ENCODE measurements at regions not wholly inside any gene's neighbourhood (a gene's known extent, or its start where the extent isn't known, plus 50 kb on each side); places are given as distances from the start of the nearest gene placed in this dataset.

DNA sequence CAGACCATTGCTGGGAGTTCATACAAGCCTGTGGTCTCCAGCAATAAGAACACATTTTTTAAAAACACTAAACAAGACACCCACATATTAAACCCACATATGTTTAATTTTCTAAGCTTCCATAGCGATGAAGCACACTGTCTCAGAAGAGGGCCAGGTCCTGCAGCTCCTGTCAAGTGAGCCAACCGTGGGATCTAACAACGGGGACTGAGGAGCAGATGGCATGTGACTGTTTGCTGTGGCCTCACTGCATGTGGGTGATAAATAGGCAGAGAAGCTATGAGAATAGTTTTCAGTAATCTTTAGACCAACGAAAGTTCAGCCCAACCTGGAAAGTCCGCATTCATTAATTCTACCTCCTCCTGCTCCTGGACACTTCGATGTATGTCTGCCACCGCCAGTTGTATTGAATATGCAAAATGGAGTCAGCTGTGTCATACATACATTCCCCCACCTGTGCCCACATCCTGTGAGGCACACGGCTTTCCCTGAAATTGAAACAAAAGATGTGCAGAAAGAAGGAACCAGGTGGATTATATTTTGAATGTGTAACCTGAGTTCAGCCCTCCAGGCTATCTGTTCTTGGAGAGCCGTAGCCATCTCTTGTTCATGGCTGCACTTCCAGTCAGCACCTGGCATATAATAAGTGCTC, 88.2 kb downstream of the MIS18A start:
- no peak for TF ChIP-seq EZH2 (optimal IDR thresholded peaks at IDR 0.05; ENCODE audit: low read depth, low read length)
- TF ChIP-seq, protein P1, sequence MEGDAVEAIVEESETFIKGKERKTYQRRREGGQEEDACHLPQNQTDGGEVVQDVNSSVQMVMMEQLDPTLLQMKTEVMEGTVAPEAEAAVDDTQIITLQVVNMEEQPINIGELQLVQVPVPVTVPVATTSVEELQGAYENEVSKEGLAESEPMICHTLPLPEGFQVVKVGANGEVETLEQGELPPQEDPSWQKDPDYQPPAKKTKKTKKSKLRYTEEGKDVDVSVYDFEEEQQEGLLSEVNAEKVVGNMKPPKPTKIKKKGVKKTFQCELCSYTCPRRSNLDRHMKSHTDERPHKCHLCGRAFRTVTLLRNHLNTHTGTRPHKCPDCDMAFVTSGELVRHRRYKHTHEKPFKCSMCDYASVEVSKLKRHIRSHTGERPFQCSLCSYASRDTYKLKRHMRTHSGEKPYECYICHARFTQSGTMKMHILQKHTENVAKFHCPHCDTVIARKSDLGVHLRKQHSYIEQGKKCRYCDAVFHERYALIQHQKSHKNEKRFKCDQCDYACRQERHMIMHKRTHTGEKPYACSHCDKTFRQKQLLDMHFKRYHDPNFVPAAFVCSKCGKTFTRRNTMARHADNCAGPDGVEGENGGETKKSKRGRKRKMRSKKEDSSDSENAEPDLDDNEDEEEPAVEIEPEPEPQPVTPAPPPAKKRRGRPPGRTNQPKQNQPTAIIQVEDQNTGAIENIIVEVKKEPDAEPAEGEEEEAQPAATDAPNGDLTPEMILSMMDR (IDR thresholded peaks at IDR 0.05; ENCODE audit: low read length), result no peak

Data from MM.1S (cell line).